H1 (cell line): ENCODE measurements at regions not wholly inside any gene's neighbourhood (a gene's known extent, or its start where the extent isn't known, plus 50 kb on each side); places are given as distances from the start of the nearest gene placed in this dataset.

Experiments
- CTCF ChIA-PET: fragments of 300-600 bp; sonication (Branson Sonifier 250); formaldehyde crosslinking; loops from one replicate; lab custom pipeline; 2021; ENCODE audit not compliant: partially characterized antibody; lab: Charles Lee
- POLR2A ChIA-PET: fragments of 300-600 bp; sonication (Branson Sonifier 250); formaldehyde crosslinking; loops from one replicate; lab custom pipeline; 2021; ENCODE audit warnings: inconsistent platforms; ENCODE audit not compliant: partially characterized antibody; lab: Charles Lee
- DNase-seq, 2 experiments: peaks; one replicate each; pipeline versions ENCODE4 v3.0.0 to v3.0.0-alpha.2; 2010 to 2022; ENCODE audit warnings: low spot score in 2 of 2, low read depth in 1 of 2, mixed read lengths in 1 of 2
- FAIRE-seq: peaks from 2 replicates; lab custom pipeline; 2011; peaks lifted over from hg19 to GRCh38; lab: Jason Lieb, UNC
- H2AFZ ChIP-seq: 2 replicates; pipeline ENCODE4 v1.8.1; 2012; ENCODE audit warnings: low read length, inconsistent platforms
- H2AK5ac ChIP-seq: 2 replicates; pipeline ENCODE4 v1.6.1; 2013; ENCODE audit warnings: low read depth, low read length
- H2BK120ac ChIP-seq: replicated peaks from 2 replicates; pipeline ENCODE3; 2013; ENCODE audit warnings: low read depth, low read length, inconsistent platforms
- H2BK12ac ChIP-seq: 2 replicates; pipeline ENCODE4 v1.6.1; 2013; ENCODE audit warnings: low read depth, low read length
- H2BK15ac ChIP-seq: 2 replicates; pipeline ENCODE4 v1.6.1; 2013; ENCODE audit warnings: low read length
- H2BK20ac ChIP-seq: 2 replicates; pipeline ENCODE4 v1.6.1; 2013; ENCODE audit warnings: low read length
- H2BK5ac ChIP-seq: 2 replicates; pipeline ENCODE4 v1.6.1; 2013; ENCODE audit warnings: low read depth, low read length
- H3K14ac ChIP-seq: 2 replicates; pipeline ENCODE4 v1.6.1; 2013; ENCODE audit warnings: inconsistent platforms; ENCODE audit not compliant: insufficient read length
- H3K18ac ChIP-seq: 2 replicates; pipeline ENCODE4 v1.6.1; 2013; ENCODE audit warnings: low read length; ENCODE audit errors: extremely low read depth
- H3K23ac ChIP-seq: 2 replicates; pipeline ENCODE4 v1.6.1; 2013; ENCODE audit warnings: inconsistent platforms; ENCODE audit not compliant: insufficient read length
- H3K23me2 ChIP-seq: 2 replicates; pipeline ENCODE4 v1.6.1; 2013; ENCODE audit warnings: low read depth, low read length
- H3K27ac ChIP-seq: 2 replicates; pipeline ENCODE4 v1.6.1; 2011; ENCODE audit warnings: low read depth, low read length, inconsistent platforms
- H3K27me3 ChIP-seq, 4 experiments: replicated peaks in 1 of 4; 1 replicate in 1 of 4; 2 replicates in 3 of 4; pipeline versions ENCODE4 v1.6.1 to v1.8.1; 2011 to 2013; ENCODE audit warnings: low read length in 3 of 4, mild to moderate bottlenecking in 3 of 4, inconsistent platforms in 2 of 4, mixed read lengths in 2 of 4, moderate library complexity in 1 of 4; ENCODE audit not compliant: control insufficient read depth in 3 of 4, insufficient read depth in 3 of 4; ENCODE audit errors: extremely low read depth in 1 of 4
- H3K36me3 ChIP-seq, 4 experiments: 2 replicates each; pipeline versions ENCODE4 v1.6.1 to v1.8.1; 2011 to 2013; ENCODE audit warnings: mild to moderate bottlenecking in 4 of 4, low read length in 3 of 4, moderate library complexity in 2 of 4, control low read depth in 1 of 4, inconsistent platforms in 1 of 4; ENCODE audit not compliant: insufficient read depth in 4 of 4, control insufficient read depth in 2 of 4
- H3K4ac ChIP-seq: replicated peaks from 2 replicates; pipeline ENCODE3; 2013; ENCODE audit warnings: low read length, low read depth, mixed read lengths, inconsistent platforms; ENCODE audit not compliant: insufficient read length
- H3K4me1 ChIP-seq, 4 experiments: replicated peaks in 1 of 4; 1 replicate in 1 of 4; 2 replicates in 3 of 4; pipeline versions ENCODE4 v1.6.1 to v1.8.1; 2011 to 2013; ENCODE audit warnings: low read length in 3 of 4, inconsistent platforms in 2 of 4, mixed read lengths in 1 of 4; ENCODE audit not compliant: insufficient read depth in 4 of 4, control insufficient read depth in 3 of 4
- H3K4me2 ChIP-seq, 2 experiments: 2 replicates each; pipeline versions ENCODE4 v1.6.1 to v1.8.1; 2011 to 2013; ENCODE audit warnings: low read depth in 2 of 2, low read length in 2 of 2, control low read depth in 1 of 2, inconsistent platforms in 1 of 2, mild to moderate bottlenecking in 1 of 2; ENCODE audit not compliant: insufficient read depth in 1 of 2
- H3K4me3 ChIP-seq, 4 experiments: fragments of 200-600, 300-600 bp in 1 of 4; sonication (generic), shearing (Covaris generic), sonication (Bioruptor Twin) in 1 of 4; 2 replicates each; pipeline versions ENCODE4 v1.5.1 to v1.8.1; 2011 to 2016; ENCODE audit warnings: low read length in 4 of 4, low read depth in 3 of 4, control low read depth in 2 of 4, inconsistent platforms in 2 of 4, mild to moderate bottlenecking in 2 of 4, mixed read lengths in 1 of 4, moderate library complexity in 1 of 4; ENCODE audit not compliant: insufficient read depth in 2 of 4; ENCODE audit errors: extremely low read depth in 1 of 4
- H3K56ac ChIP-seq: replicated peaks from 2 replicates; pipeline ENCODE3; 2013; ENCODE audit warnings: low read depth, mild to moderate bottlenecking, mixed read lengths, low read length, inconsistent platforms; ENCODE audit not compliant: insufficient read length
- H3K79me1 ChIP-seq: 2 replicates; pipeline ENCODE4 v1.6.1; 2013; ENCODE audit warnings: low read depth, low read length, control low read depth
- H3K79me2 ChIP-seq, 2 experiments: 2 replicates each; pipeline versions ENCODE4 v1.6.1 to v1.8.1; 2012 to 2013; ENCODE audit warnings: low read length in 2 of 2, mild to moderate bottlenecking in 2 of 2, inconsistent platforms in 1 of 2; ENCODE audit not compliant: insufficient read depth in 2 of 2, control insufficient read depth in 1 of 2
- H3K9ac ChIP-seq, 4 experiments: replicated peaks in 1 of 4; 1 replicate in 1 of 4; 2 replicates in 3 of 4; pipeline versions ENCODE4 v1.6.1 to v1.8.1; 2011 to 2013; ENCODE audit warnings: low read depth in 3 of 4, low read length in 3 of 4, control low read depth in 2 of 4, mild to moderate bottlenecking in 2 of 4, moderate library complexity in 2 of 4, inconsistent platforms in 1 of 4; ENCODE audit errors: extremely low read depth in 1 of 4
- H3K9me3 ChIP-seq, 2 experiments: 2 replicates each; pipeline versions ENCODE4 v1.6.1 to v1.8.1; 2012 to 2013; ENCODE audit warnings: mild to moderate bottlenecking in 2 of 2, moderate library complexity in 2 of 2, control low read depth in 1 of 2, inconsistent platforms in 1 of 2, low read depth in 1 of 2, low read length in 1 of 2, mixed read lengths in 1 of 2; ENCODE audit not compliant: insufficient read depth in 2 of 2
- H4K20me1 ChIP-seq, 2 experiments: replicated peaks in 1 of 2; 2 replicates each; pipeline versions ENCODE3 to v1.8.1; 2011 to 2013; ENCODE audit warnings: inconsistent platforms in 2 of 2, low read length in 2 of 2, mild to moderate bottlenecking in 1 of 2; ENCODE audit not compliant: insufficient read depth in 2 of 2, control insufficient read depth in 1 of 2
- H4K5ac ChIP-seq: 2 replicates; pipeline ENCODE4 v1.6.1; 2013; ENCODE audit warnings: low read length, low read depth, mixed read lengths, inconsistent platforms; ENCODE audit not compliant: insufficient read length
- H4K8ac ChIP-seq: 2 replicates; pipeline ENCODE4 v1.8.0; 2013; ENCODE audit warnings: mild to moderate bottlenecking, moderate library complexity, low read length, inconsistent platforms; ENCODE audit not compliant: insufficient read depth; ENCODE audit errors: extremely low read depth
- H4K91ac ChIP-seq: replicated peaks from 2 replicates; pipeline ENCODE3; 2013; ENCODE audit warnings: low read length, mixed read lengths, inconsistent platforms; ENCODE audit not compliant: insufficient read length
- ASH2L ChIP-seq: fragments of 200-600, 300-600 bp; sonication (generic); IDR thresholded peaks from one replicate; pipeline ENCODE4 v1.7.1; 2017; ENCODE audit warnings: low read length
- BCL11A ChIP-seq, 2 experiments: IDR thresholded peaks; one replicate each; pipeline ENCODE4 v1.6.1; 2011; ENCODE audit warnings: low read depth in 2 of 2, low read length in 2 of 2, mild to moderate bottlenecking in 2 of 2
- BRCA1 ChIP-seq: IDR thresholded peaks from 2 replicates; pipeline ENCODE4 v1.6.1; 2012; ENCODE audit warnings: low read depth, low read length, improper control_type of control experiment
- CBX5 ChIP-seq: fragments of 300-800, 300-1000 bp; sonication (generic); IDR thresholded peaks from 2 replicates; pipeline ENCODE4 v1.7.1; 2016; ENCODE audit warnings: antibody characterized with exemption, low read length, low read depth
- CHD2 ChIP-seq: IDR thresholded peaks from 2 replicates; pipeline ENCODE4 v1.6.1; 2012; ENCODE audit warnings: low read length, improper control_type of control experiment
- CREB1 ChIP-seq: IDR thresholded peaks from 2 replicates; pipeline ENCODE4 v1.6.1; 2012; ENCODE audit warnings: inconsistent platforms
- GABPA ChIP-seq: IDR thresholded peaks from 2 replicates; pipeline ENCODE4 v1.6.1; 2011; ENCODE audit warnings: mild to moderate bottlenecking, low read length, moderate library complexity, borderline replicate concordance; ENCODE audit not compliant: insufficient read depth
- JUND ChIP-seq: IDR thresholded peaks from 2 replicates; pipeline ENCODE4 v1.6.1; 2011; ENCODE audit warnings: mild to moderate bottlenecking, improper control_type of control experiment, low read length
- KDM5A ChIP-seq: fragments of 200-600 bp; IDR thresholded peaks from 2 replicates; pipeline ENCODE4 v1.7.1; 2012; ENCODE audit warnings: mild to moderate bottlenecking, low read length, inconsistent platforms, mixed read lengths
- POLR2A ChIP-seq, 2 experiments: IDR thresholded peaks; 1 replicate in 1 of 2; 2 replicates in 1 of 2; pipeline ENCODE4 v1.6.1; 2011; ENCODE audit warnings: low read depth in 2 of 2, low read length in 2 of 2, mild to moderate bottlenecking in 2 of 2; ENCODE audit errors: control extremely low read depth in 1 of 2
- SIRT6 ChIP-seq: IDR thresholded peaks from one replicate; pipeline ENCODE4 v1.7.1; 2012; ENCODE audit warnings: low read length, inconsistent platforms
- SRF ChIP-seq: IDR thresholded peaks from 2 replicates; pipeline ENCODE4 v1.6.1; 2011; ENCODE audit warnings: mild to moderate bottlenecking, low read depth, low read length, moderate library complexity
- TAF1 ChIP-seq: IDR thresholded peaks from 2 replicates; pipeline ENCODE4 v1.6.1; 2011; ENCODE audit warnings: mild to moderate bottlenecking, low read depth, low read length
- ZNF274 ChIP-seq: IDR thresholded peaks from 2 replicates; pipeline ENCODE4 v1.7.0; 2012; ENCODE audit warnings: low read length, borderline replicate concordance; ENCODE audit errors: extremely low read depth
- WGBS, 2 experiments: shearing (Covaris generic) in 1 of 2; methylation state at CpG; one replicate each; pipeline versions ENCODE4 v1.1.6 to v1.1.7; 2013 to 2015; ENCODE audit warnings: low lambda C conversion rate in 2 of 2, mixed read lengths in 2 of 2, inconsistent platforms in 1 of 2, low coverage in 1 of 2, missing lambda C conversion rate in 1 of 2; ENCODE audit not compliant: insufficient replicate concordance in 2 of 2, insufficient coverage in 1 of 2, insufficient read length in 1 of 2; ENCODE audit errors: extremely low coverage in 1 of 2, missing lambda C conversion rate in 1 of 2; 5-methylcytosine and 5-hydroxymethylcytosine counted together
- TF ChIP-seq, protein P1 (sequence below), 3 experiments: IDR thresholded peaks; 1 replicate in 2 of 3; 2 replicates in 1 of 3; pipeline versions ENCODE4 v1.5.1 to v1.6.1; 2011; ENCODE audit warnings: low read length in 3 of 3, mild to moderate bottlenecking in 3 of 3, inconsistent platforms in 2 of 3, low read depth in 1 of 3, moderate library complexity in 1 of 3; ENCODE audit not compliant: insufficient read depth in 1 of 3; ENCODE audit errors: control extremely low read depth in 1 of 3

DNA sequence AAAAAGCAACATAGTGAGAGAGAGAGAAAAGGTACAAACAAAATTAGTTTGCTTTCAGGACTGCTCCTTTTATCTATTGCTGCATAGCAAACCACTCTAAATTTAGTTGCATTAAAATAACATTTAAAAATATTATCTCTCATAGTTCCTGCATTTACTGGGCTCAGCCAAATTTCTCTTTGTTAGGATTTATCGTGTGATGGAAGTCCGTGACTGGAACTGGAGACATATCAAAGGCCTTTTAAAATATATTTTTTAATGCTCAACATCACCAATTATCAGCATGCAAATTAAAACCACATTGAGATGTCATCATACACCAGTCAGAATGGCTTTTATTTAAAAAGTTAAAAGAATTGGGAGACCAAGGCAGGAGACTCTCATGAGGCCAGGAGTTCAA lies 107.6 kb upstream of the SYT1 start:
- CTCF ChIA-PET: no interaction called here
- no peak for TF ChIP-seq TAF1
- no peak for TF ChIP-seq SRF
- no peak for TF ChIP-seq CHD2
- TF ChIP-seq CBX5: no peak
- no peak for TF ChIP-seq CREB1
- TF ChIP-seq JUND: no peak
- no peak for TF ChIP-seq POLR2A (IDR thresholded peaks at IDR 0.05; ENCODE audit: control extremely low read depth in 1 of 2, low read depth in 2 of 2, low read length in 2 of 2)
- no peak for TF ChIP-seq ZNF274
- TF ChIP-seq BCL11A (IDR thresholded peaks at IDR 0.05; ENCODE audit: low read depth in 2 of 2, low read length in 2 of 2): no peak
- no peak for TF ChIP-seq KDM5A
- no peak for TF ChIP-seq ASH2L
- no peak for TF ChIP-seq SIRT6
- TF ChIP-seq GABPA: no peak
- no peak for TF ChIP-seq BRCA1
- TF ChIP-seq, protein P1, sequence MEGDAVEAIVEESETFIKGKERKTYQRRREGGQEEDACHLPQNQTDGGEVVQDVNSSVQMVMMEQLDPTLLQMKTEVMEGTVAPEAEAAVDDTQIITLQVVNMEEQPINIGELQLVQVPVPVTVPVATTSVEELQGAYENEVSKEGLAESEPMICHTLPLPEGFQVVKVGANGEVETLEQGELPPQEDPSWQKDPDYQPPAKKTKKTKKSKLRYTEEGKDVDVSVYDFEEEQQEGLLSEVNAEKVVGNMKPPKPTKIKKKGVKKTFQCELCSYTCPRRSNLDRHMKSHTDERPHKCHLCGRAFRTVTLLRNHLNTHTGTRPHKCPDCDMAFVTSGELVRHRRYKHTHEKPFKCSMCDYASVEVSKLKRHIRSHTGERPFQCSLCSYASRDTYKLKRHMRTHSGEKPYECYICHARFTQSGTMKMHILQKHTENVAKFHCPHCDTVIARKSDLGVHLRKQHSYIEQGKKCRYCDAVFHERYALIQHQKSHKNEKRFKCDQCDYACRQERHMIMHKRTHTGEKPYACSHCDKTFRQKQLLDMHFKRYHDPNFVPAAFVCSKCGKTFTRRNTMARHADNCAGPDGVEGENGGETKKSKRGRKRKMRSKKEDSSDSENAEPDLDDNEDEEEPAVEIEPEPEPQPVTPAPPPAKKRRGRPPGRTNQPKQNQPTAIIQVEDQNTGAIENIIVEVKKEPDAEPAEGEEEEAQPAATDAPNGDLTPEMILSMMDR (IDR thresholded peaks at IDR 0.05; ENCODE audit: control extremely low read depth in 1 of 3, insufficient read depth in 1 of 3, low read depth in 1 of 3, low read length in 3 of 3): no peak

More for the DNA sequence above, 107.6 kb upstream of the SYT1 start:
- H3K18ac ChIP-seq: no peak overlapping the region
- H4K5ac ChIP-seq: no peak overlapping the region
- H2BK15ac ChIP-seq: no peak overlapping the region
- no peaks in the 10 kb centered on the region for H3K23me2 ChIP-seq
- H2AFZ ChIP-seq: no peak overlapping the region
- H3K56ac ChIP-seq: no peak overlapping the region
- H3K9me3 ChIP-seq: peaks cover 4 to 5% of the 10 kb centered on the region in 2 experiments
- H3K4ac ChIP-seq: no peak overlapping the region
- no peaks in the 10 kb centered on the region for H3K79me2 ChIP-seq
- POLR2A ChIA-PET: no interaction called here
- H4K20me1 ChIP-seq: no peaks in the 10 kb centered on the region
- DNase-seq: no peak
- no peaks in the 10 kb centered on the region for H3K36me3 ChIP-seq
- no peaks in the 10 kb centered on the region for H3K79me1 ChIP-seq
- no peak overlapping the region for H2AK5ac ChIP-seq
- no peak overlapping the region for H2BK20ac ChIP-seq
- no peak overlapping the region for H3K27ac ChIP-seq
- no peak overlapping the region for H2BK120ac ChIP-seq
- no peaks in the 10 kb centered on the region for H3K4me1 ChIP-seq
- H3K23ac ChIP-seq: no peak overlapping the region
- H4K8ac ChIP-seq: no peak overlapping the region
- H3K4me3 ChIP-seq: no peak overlapping the region
- H3K27me3 ChIP-seq: no peaks in the 10 kb centered on the region
- 93% methylated on average over 2 of the region's 2 CpGs; no CpG with 5 or more reads in 1 of the 2 experiments for WGBS, 2 experiments
- H2BK5ac ChIP-seq: no peak overlapping the region
- H4K91ac ChIP-seq: no peak overlapping the region
- no peak overlapping the region for H3K14ac ChIP-seq
- no peak overlapping the region for H3K9ac ChIP-seq
- no peak overlapping the region for H3K4me2 ChIP-seq
- no peak for FAIRE-seq
- H2BK12ac ChIP-seq: no peak overlapping the region
